Heart right ventricle (tissue), 16 donors: ENCODE measurements at regions not wholly inside any gene's neighbourhood (a gene's known extent, or its start where the extent isn't known, plus 50 kb on each side); places are given as distances from the start of the nearest gene placed in this dataset.

Experiments used
- ATAC-seq, 8 donors: fragments of 200-7000 bp; cut with Tn5 transposase; one replicate each; pipeline ENCODE4 v1.9.1; 2020; ENCODE audit warnings: mild to moderate bottlenecking in 8 of 8, moderate library complexity in 8 of 8, moderate number of reproducible peaks in 1 of 8
- DNase-seq, 2 donors: peaks; one replicate each; pipeline ENCODE4 v3.0.0-alpha.2; 2020
- H3K27ac ChIP-seq, 10 donors: fragments of 200-600 bp; sonication (generic) in 2 of 10; one replicate each; pipeline versions ENCODE4 v1.5.0 to v1.8.0; 2020 to 2022; ENCODE audit warnings: mild to moderate bottlenecking in 3 of 10
- H3K27me3 ChIP-seq, 7 donors: fragments of 200-600 bp; one replicate each; pipeline ENCODE4 v1.8.0; 2021 to 2022; ENCODE audit warnings: mild to moderate bottlenecking in 2 of 7
- H3K36me3 ChIP-seq, 9 donors: fragments of 200-600 bp; sonication (generic) in 1 of 9; one replicate each; pipeline versions ENCODE4 v1.5.0 to v1.8.0; 2020 to 2022; ENCODE audit warnings: mild to moderate bottlenecking in 2 of 9
- H3K4me1 ChIP-seq, 9 donors: fragments of 200-600 bp; sonication (generic) in 1 of 9; one replicate each; pipeline versions ENCODE4 v1.5.0 to v1.8.0; 2020 to 2022; ENCODE audit warnings: mild to moderate bottlenecking in 4 of 9
- H3K4me3 ChIP-seq, 10 donors: fragments of 200-600 bp; sonication (generic) in 2 of 10; one replicate each; pipeline versions ENCODE4 v1.5.0 to v1.8.0; 2020 to 2022; ENCODE audit warnings: mild to moderate bottlenecking in 7 of 10, moderate library complexity in 2 of 10
- H3K9me3 ChIP-seq, 11 donors: fragments of 200-600 bp in 10 of 11; sonication (generic) in 2 of 11; one replicate each; pipeline versions ENCODE4 v1.5.0 to v1.8.0; 2013 to 2022; ENCODE audit warnings: mild to moderate bottlenecking in 2 of 11, control low read depth in 1 of 11, moderate library complexity in 1 of 11
- CTCF ChIP-seq, 9 donors: fragments of 200-600 bp; sonication (generic) in 2 of 9; IDR thresholded peaks; one replicate each; pipeline versions ENCODE4 v1.5.0 to v1.8.0; 2021 to 2022; ENCODE audit warnings: antibody characterized with exemption in 9 of 9, mild to moderate bottlenecking in 5 of 9, moderate library complexity in 1 of 9
- WGBS, 2 donors: extraction: QIAGEN DNeasy Blood & Tissue Kit; methylation state at CpG; one replicate each; pipeline ENCODE4 v1.1.7; 2013; ENCODE audit warnings: inconsistent platforms in 1 of 2; 5-methylcytosine and 5-hydroxymethylcytosine counted together
- intact Hi-C, 10 donors: fragments of 100-400 bp; cut with DNase I; formaldehyde crosslinking; loops; one replicate each; pipeline versions ENCODE4 v1.11.1 to v1.14.2; 2022
- donor health status: Arrhythmogenic right ventricular cardiomyopathy.
- donor health status: ischemic (EF 13 %, LVEDD 7.1; RV severe dilation, severe dysfunction).
- donor health status: healthy with polysubstance abuse.
- donor health status: DM: no; HTN: yes; CAD: no.
- donor health status: DM: no; HTN: no; CAD: no.
- donor health status: ischemic (EF 25% LVEDD 6.9; RV normal size, moderate dysfunction).
- donor health status: ischemic (EF 25% LVEDD 5.7; RV mildly dilated, moderate dysfunction).
- donor health status: healthy.
- donor health status: DM: yes; HTN: yes; CAD: no.
- donor health status: Ischemic cardiomyopathy.
- donor health status: ischemic (EF 35%, LVEDD 5.7; RV mildly dilated, moderate dysfunction).
- donor health status: nonischemic (EF 11% LVEDD 7.7; RV severe dilation, severe dysfunction).
- donor health status: DM: yes; HTN: yes; CAD: no.
- donor health status: PGD.
- donor health status: ischemic (EF 29% LVEDD 5.4; RV normal size, mild dysfunction).
- donor health status: nonischemic (EF 23%, LVEDD 6.1; RV moderate dilation, normal function).

GRCh38 chr14:49160983-49161382, 425.2 kb downstream of the RPS29 start:
- no peaks in the 10 kb centered on the region for H3K9me3 ChIP-seq
- 73 to 76% methylated on average over 2 of the region's 2 CpGs for WGBS, 2 donors

GRCh38 chr14:49159081-49159480, 427.1 kb downstream of the RPS29 start:
- ATAC-seq (no peak), DNase-seq (no peak)
- Histone ChIP-seq H3K36me3 (no peaks in the 10 kb centered on the region), H3K4me1 (no peaks in the 10 kb centered on the region), H3K27ac (no peak overlapping the region), H3K4me3 (no peak overlapping the region), H3K9me3 (no peaks in the 10 kb centered on the region), H3K27me3 (no peaks in the 10 kb centered on the region)
- no peak for TF ChIP-seq CTCF (IDR thresholded peaks at IDR 0.05)
- intact Hi-C loops = no loop called here

More at GRCh38 chr14:49160983-49161382, 425.2 kb downstream of the RPS29 start:
- no peak overlapping the region for H3K27ac ChIP-seq
- intact Hi-C loops = no loop called here
- H3K36me3 ChIP-seq = no peaks in the 10 kb centered on the region
- ATAC-seq (no peak), DNase-seq (no peak)
- no peak for TF ChIP-seq CTCF (IDR thresholded peaks at IDR 0.05)
- H3K4me3 ChIP-seq = no peak overlapping the region
- H3K4me1 ChIP-seq = no peaks in the 10 kb centered on the region
- H3K27me3 ChIP-seq = no peaks in the 10 kb centered on the region

- no peak for DNase-seq
- intact Hi-C loops = no loop called here
- Histone ChIP-seq H3K4me1 (no peaks in the 10 kb centered on the region), H3K36me3 (no peaks in the 10 kb centered on the region), H3K4me3 (no peak overlapping the region), H3K27me3 (no peaks in the 10 kb centered on the region), H3K27ac (no peak overlapping the region), H3K9me3 (no peaks in the 10 kb centered on the region)
- no peak for ATAC-seq
- 51 to 63% methylated on average over 1 of the region's 1 CpG for WGBS, 2 donors
- TF ChIP-seq CTCF (IDR thresholded peaks at IDR 0.05) = no peak
Observed at GRCh38 chr14:49139593-49139992, 446.6 kb downstream of the RPS29 start.

GRCh38 chr14:49134940-49135339, 451.2 kb downstream of the RPS29 start:
- Histone ChIP-seq H3K4me1 (no peaks in the 10 kb centered on the region), H3K27ac (no peak overlapping the region), H3K27me3 (no peaks in the 10 kb centered on the region), H3K9me3 (peaks cover 0 to 8% (median 0%) of the 10 kb centered on the region in 11 donors), H3K36me3 (no peaks in the 10 kb centered on the region), H3K4me3 (no peak overlapping the region)
- DNase-seq = no peak
- TF ChIP-seq CTCF (IDR thresholded peaks at IDR 0.05) = no peak
- ATAC-seq = no peak
- intact Hi-C loops = no loop called here
- 38 to 45% methylated on average over 3 of the region's 3 CpGs for WGBS, 2 donors

GRCh38 chr14:49121246-49121645, 464.9 kb downstream of the RPS29 start:
- H3K4me3 ChIP-seq = no peak overlapping the region
- H3K27me3 ChIP-seq = no peaks in the 10 kb centered on the region
- no peak for TF ChIP-seq CTCF (IDR thresholded peaks at IDR 0.05)
- intact Hi-C loops = no loop called here
- H3K36me3 ChIP-seq = no peaks in the 10 kb centered on the region
- DNase-seq = no peak
- peaks cover 0 to 15% (median 0%) of the 10 kb centered on the region in 11 donors for H3K9me3 ChIP-seq
- no peak for ATAC-seq
- 79 to 80% methylated on average over 5 of the region's 5 CpGs for WGBS, 2 donors
- H3K27ac ChIP-seq = no peak overlapping the region
- no peaks in the 10 kb centered on the region for H3K4me1 ChIP-seq
